GM12878 (cell line): ENCODE measurements at regions not wholly inside any gene's neighbourhood (a gene's known extent, or its start where the extent isn't known, plus 50 kb on each side); places are given as distances from the start of the nearest gene placed in this dataset.
A peak's percentile ranks its signal among the peaks of the same experiment; 100 is the strongest.

Experiments used
- ASH2L ChIP-seq: fragments of 300-600, 200-600 bp; sonication (generic); IDR thresholded peaks from 2 replicates; pipeline ENCODE4 v1.6.1; 2017; ENCODE audit warnings: low read depth, mild to moderate bottlenecking, borderline replicate concordance
- BHLHE40 ChIP-seq, 2 experiments: fragments of 450-650 bp in 1 of 2; IDR thresholded peaks; 2 replicates each; pipeline ENCODE4 v1.6.1; 2011 to 2017; ENCODE audit warnings: low read depth in 2 of 2, borderline replicate concordance in 1 of 2, improper control_type of control experiment in 1 of 2, low read length in 1 of 2, mild to moderate bottlenecking in 1 of 2
- BMI1 ChIP-seq: fragments of 450-650 bp; IDR thresholded peaks from 2 replicates; pipeline ENCODE4 v1.6.1; 2016; ENCODE audit warnings: mild to moderate bottlenecking, moderate library complexity, borderline replicate concordance
- BRCA1 ChIP-seq: IDR thresholded peaks from 2 replicates; pipeline ENCODE4 v1.6.1; 2011; ENCODE audit warnings: low read depth, low read length, improper control_type of control experiment
- CBFB ChIP-seq: IDR thresholded peaks from 2 replicates; pipeline ENCODE4 v1.6.1; 2016; ENCODE audit warnings: antibody characterized with exemption, low read depth
- CBX5 ChIP-seq: sonication (generic); IDR thresholded peaks from 2 replicates; pipeline ENCODE4 v1.6.1; 2016; ENCODE audit warnings: low read depth, moderate library complexity, mild to moderate bottlenecking, inconsistent platforms
- CHD4 ChIP-seq: fragments of 200-600 bp; sonication (generic); IDR thresholded peaks from 2 replicates; pipeline ENCODE4 v1.6.1; 2016; ENCODE audit warnings: mild to moderate bottlenecking
- FOS ChIP-seq: IDR thresholded peaks from 3 replicates; pipeline ENCODE4 v1.6.1; 2011; ENCODE audit warnings: borderline replicate concordance; ENCODE audit not compliant: insufficient read length; ENCODE audit errors: extremely low read depth
- IKZF1 ChIP-seq: fragments of 450-650 bp; conservative IDR thresholded peaks from 2 replicates; pipeline ENCODE4 v1.6.1; 2017; ENCODE audit warnings: antibody characterized with exemption, mild to moderate bottlenecking
- KLF5 ChIP-seq: fragments of 450-650 bp; IDR thresholded peaks from 2 replicates; pipeline ENCODE4 v1.6.1; 2014; ENCODE audit warnings: mild to moderate bottlenecking; ENCODE audit not compliant: partially characterized antibody
- NFYA ChIP-seq: IDR thresholded peaks from 2 replicates; pipeline ENCODE4 v1.6.1; 2011; ENCODE audit warnings: low read depth, mild to moderate bottlenecking, low read length, improper control_type of control experiment, borderline replicate concordance
- NR2C1 ChIP-seq: fragments of 450-650 bp; IDR thresholded peaks from 2 replicates; pipeline ENCODE4 v1.6.1; 2017; ENCODE audit warnings: antibody characterized with exemption, mild to moderate bottlenecking, moderate library complexity
- NR2F1 ChIP-seq: fragments of 450-650 bp; conservative IDR thresholded peaks from 2 replicates; pipeline ENCODE4 v1.6.1; 2017; ENCODE audit warnings: mild to moderate bottlenecking
- POLR2A ChIP-seq: IDR thresholded peaks from 2 replicates; pipeline ENCODE4 v1.6.1; 2011; ENCODE audit warnings: low read depth, mild to moderate bottlenecking, low read length
- POLR2AphosphoS2 ChIP-seq: IDR thresholded peaks from 2 replicates; pipeline ENCODE4 v1.6.1; 2011; ENCODE audit warnings: low read depth, mild to moderate bottlenecking, low read length, improper control_type of control experiment, moderate library complexity
- RELA ChIP-seq: fragments of 450-650 bp; IDR thresholded peaks from 2 replicates; pipeline ENCODE4 v1.8.0; 2014; ENCODE audit warnings: borderline replicate concordance; ENCODE audit not compliant: partially characterized antibody
- RFX5 ChIP-seq: IDR thresholded peaks from 2 replicates; pipeline ENCODE4 v1.6.1; 2011; ENCODE audit warnings: low read depth, low read length, improper control_type of control experiment
- STAT1 ChIP-seq: fragments of 450-650 bp; conservative IDR thresholded peaks from 2 replicates; pipeline ENCODE4 v1.6.1; 2014; ENCODE audit warnings: antibody characterized with exemption, mild to moderate bottlenecking
- TCF12 ChIP-seq: IDR thresholded peaks from 2 replicates; pipeline ENCODE4 v1.6.1; 2011; ENCODE audit warnings: low read depth, mild to moderate bottlenecking, low read length
- TF ChIP-seq, protein P1 (sequence below): fragments of 450-650 bp; IDR thresholded peaks from 2 replicates; pipeline ENCODE4 v1.6.1; 2016; ENCODE audit warnings: mild to moderate bottlenecking, moderate library complexity, borderline replicate concordance
- TF ChIP-seq, protein P2 (sequence below): fragments of 450-650 bp; IDR thresholded peaks from 2 replicates; pipeline ENCODE4 v1.6.1; 2017; ENCODE audit warnings: mild to moderate bottlenecking
- TF ChIP-seq, protein P3 (sequence below): fragments of 450-650 bp; IDR thresholded peaks from 2 replicates; pipeline ENCODE4 v1.6.1; 2014; ENCODE audit warnings: mild to moderate bottlenecking
- TF ChIP-seq, protein P4 (sequence below): fragments of 450-650 bp; IDR thresholded peaks from 2 replicates; pipeline ENCODE4 v1.6.1; 2016; ENCODE audit warnings: mild to moderate bottlenecking

DNA sequence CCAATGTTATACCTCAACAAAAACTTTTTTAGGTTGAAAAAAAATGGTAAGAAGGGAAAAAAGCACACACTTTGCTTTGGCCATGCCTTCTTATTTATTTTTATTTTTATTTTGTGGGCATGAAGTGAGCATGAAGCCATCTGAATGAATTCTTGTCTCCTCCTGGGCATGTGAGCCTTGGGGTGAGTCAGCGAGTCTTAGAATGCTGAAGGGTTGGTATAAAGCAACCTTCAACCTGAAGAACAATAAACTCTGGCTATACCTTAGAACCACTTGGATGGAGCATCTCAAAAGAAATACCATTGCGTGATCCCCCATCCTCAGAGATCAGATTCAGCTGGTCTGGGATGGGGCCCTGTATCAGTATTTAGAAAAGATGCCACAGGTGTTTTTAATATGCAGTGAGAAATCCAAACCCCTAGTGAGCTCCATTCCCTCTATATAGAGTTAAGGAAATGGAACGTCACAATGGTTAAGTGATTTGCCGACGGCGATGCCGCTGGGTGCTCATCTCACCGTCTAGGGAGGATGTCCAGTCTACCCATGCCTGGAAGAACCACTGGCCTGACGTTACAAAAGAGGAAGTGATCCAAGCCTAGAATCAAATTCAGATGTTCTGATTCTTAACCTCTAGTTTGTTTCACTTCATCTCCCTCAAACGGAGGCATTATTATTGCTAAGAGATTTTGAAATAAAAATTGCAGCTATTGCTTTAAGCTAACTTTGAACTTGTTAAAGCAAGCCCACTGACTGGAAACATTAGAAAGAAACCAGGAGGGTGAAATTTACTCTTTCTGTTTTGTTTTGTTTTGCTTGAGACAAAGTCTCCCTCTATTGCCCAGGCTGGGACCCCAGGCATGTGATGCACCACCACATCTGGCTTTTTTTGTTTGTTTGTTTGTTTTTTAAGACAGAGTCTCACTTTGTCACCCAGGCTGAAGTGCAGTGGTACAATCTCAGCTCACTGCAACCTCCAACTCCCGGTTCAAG is 67.1 kb downstream of the EDN1 start (continued):
- TF ChIP-seq, protein P1, sequence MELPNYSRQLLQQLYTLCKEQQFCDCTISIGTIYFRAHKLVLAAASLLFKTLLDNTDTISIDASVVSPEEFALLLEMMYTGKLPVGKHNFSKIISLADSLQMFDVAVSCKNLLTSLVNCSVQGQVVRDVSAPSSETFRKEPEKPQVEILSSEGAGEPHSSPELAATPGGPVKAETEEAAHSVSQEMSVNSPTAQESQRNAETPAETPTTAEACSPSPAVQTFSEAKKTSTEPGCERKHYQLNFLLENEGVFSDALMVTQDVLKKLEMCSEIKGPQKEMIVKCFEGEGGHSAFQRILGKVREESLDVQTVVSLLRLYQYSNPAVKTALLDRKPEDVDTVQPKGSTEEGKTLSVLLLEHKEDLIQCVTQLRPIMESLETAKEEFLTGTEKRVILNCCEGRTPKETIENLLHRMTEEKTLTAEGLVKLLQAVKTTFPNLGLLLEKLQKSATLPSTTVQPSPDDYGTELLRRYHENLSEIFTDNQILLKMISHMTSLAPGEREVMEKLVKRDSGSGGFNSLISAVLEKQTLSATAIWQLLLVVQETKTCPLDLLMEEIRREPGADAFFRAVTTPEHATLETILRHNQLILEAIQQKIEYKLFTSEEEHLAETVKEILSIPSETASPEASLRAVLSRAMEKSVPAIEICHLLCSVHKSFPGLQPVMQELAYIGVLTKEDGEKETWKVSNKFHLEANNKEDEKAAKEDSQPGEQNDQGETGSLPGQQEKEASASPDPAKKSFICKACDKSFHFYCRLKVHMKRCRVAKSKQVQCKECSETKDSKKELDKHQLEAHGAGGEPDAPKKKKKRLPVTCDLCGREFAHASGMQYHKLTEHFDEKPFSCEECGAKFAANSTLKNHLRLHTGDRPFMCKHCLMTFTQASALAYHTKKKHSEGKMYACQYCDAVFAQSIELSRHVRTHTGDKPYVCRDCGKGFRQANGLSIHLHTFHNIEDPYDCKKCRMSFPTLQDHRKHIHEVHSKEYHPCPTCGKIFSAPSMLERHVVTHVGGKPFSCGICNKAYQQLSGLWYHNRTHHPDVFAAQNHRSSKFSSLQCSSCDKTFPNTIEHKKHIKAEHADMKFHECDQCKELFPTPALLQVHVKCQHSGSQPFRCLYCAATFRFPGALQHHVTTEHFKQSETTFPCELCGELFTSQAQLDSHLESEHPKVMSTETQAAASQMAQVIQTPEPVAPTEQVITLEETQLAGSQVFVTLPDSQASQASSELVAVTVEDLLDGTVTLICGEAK = 0 out of 2 replicates have a peak, but pooled peaks have one; percentile 33
- TF ChIP-seq BHLHE40 (IDR thresholded peaks at IDR 0.05; ENCODE audit: borderline replicate concordance in 1 of 2, low read depth in 2 of 2, low read length in 1 of 2) = peak in 1 of 2 experiments; percentile 65; a peak in 1 of 4 replicates
- no peak for TF ChIP-seq TCF12
- no peak for TF ChIP-seq BMI1
- TF ChIP-seq, protein P2, sequence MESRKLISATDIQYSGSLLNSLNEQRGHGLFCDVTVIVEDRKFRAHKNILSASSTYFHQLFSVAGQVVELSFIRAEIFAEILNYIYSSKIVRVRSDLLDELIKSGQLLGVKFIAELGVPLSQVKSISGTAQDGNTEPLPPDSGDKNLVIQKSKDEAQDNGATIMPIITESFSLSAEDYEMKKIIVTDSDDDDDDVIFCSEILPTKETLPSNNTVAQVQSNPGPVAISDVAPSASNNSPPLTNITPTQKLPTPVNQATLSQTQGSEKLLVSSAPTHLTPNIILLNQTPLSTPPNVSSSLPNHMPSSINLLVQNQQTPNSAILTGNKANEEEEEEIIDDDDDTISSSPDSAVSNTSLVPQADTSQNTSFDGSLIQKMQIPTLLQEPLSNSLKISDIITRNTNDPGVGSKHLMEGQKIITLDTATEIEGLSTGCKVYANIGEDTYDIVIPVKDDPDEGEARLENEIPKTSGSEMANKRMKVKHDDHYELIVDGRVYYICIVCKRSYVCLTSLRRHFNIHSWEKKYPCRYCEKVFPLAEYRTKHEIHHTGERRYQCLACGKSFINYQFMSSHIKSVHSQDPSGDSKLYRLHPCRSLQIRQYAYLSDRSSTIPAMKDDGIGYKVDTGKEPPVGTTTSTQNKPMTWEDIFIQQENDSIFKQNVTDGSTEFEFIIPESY = no peak
- no peak for TF ChIP-seq NFYA
- TF ChIP-seq, protein P3, sequence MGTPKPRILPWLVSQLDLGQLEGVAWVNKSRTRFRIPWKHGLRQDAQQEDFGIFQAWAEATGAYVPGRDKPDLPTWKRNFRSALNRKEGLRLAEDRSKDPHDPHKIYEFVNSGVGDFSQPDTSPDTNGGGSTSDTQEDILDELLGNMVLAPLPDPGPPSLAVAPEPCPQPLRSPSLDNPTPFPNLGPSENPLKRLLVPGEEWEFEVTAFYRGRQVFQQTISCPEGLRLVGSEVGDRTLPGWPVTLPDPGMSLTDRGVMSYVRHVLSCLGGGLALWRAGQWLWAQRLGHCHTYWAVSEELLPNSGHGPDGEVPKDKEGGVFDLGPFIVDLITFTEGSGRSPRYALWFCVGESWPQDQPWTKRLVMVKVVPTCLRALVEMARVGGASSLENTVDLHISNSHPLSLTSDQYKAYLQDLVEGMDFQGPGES = no peak
- no peak for TF ChIP-seq BRCA1
- no peak for TF ChIP-seq ASH2L
- TF ChIP-seq CBX5 = no peak
- no peak for TF ChIP-seq CHD4
- TF ChIP-seq CBFB = no peak
- TF ChIP-seq RELA = no peak
- TF ChIP-seq POLR2A = no peak
- TF ChIP-seq NR2C1 = 0 out of 2 replicates have a peak, but pooled peaks have one; percentile 27
- TF ChIP-seq, protein P4, sequence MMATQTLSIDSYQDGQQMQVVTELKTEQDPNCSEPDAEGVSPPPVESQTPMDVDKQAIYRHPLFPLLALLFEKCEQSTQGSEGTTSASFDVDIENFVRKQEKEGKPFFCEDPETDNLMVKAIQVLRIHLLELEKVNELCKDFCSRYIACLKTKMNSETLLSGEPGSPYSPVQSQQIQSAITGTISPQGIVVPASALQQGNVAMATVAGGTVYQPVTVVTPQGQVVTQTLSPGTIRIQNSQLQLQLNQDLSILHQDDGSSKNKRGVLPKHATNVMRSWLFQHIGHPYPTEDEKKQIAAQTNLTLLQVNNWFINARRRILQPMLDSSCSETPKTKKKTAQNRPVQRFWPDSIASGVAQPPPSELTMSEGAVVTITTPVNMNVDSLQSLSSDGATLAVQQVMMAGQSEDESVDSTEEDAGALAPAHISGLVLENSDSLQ = no peak
- TF ChIP-seq RFX5 = no peak
- no peak for TF ChIP-seq FOS
- no peak for TF ChIP-seq KLF5
- TF ChIP-seq IKZF1 = peak; percentile 90
- TF ChIP-seq STAT1 = no peak
- no peak for TF ChIP-seq POLR2AphosphoS2
- TF ChIP-seq NR2F1 = peak; percentile 40; the same call in 1 of the 2 replicates
